HEK293 (cell line): ENCODE measurements at regions not wholly inside any gene's neighbourhood (a gene's known extent, or its start where the extent isn't known, plus 50 kb on each side); places are given as distances from the start of the nearest gene placed in this dataset.

ENCODE experiments used
- ZNF121 ChIP-seq: fragments of 450-650 bp; formaldehyde crosslinking; IDR thresholded peaks from 2 replicates; pipeline ENCODE4 v1.5.1; 2016; ENCODE audit warnings: missing biosample characterization, missing genetic modification characterization
- ZNF510 ChIP-seq: fragments of 450-650 bp; formaldehyde crosslinking; IDR thresholded peaks from 2 replicates; pipeline ENCODE4 v1.5.1; 2018; ENCODE audit warnings: mild to moderate bottlenecking, missing genetic modification characterization, missing biosample characterization; ENCODE audit not compliant: insufficient replicate concordance
- ZNF585B ChIP-seq: fragments of 450-650 bp; formaldehyde crosslinking; IDR thresholded peaks from 2 replicates; pipeline ENCODE4 v1.5.1; 2016; ENCODE audit warnings: missing biosample characterization, missing genetic modification characterization
- TF ChIP-seq, protein P1 (sequence below): fragments of 450-650 bp; formaldehyde crosslinking; IDR thresholded peaks from 2 replicates; pipeline ENCODE4 v1.5.1; 2016; ENCODE audit warnings: missing biosample characterization, missing genetic modification characterization
- TF ChIP-seq, protein P2 (sequence below): fragments of 450-650 bp; formaldehyde crosslinking; IDR thresholded peaks from 2 replicates; pipeline ENCODE4 v1.5.1; 2016; ENCODE audit warnings: missing biosample characterization, missing genetic modification characterization

DNA sequence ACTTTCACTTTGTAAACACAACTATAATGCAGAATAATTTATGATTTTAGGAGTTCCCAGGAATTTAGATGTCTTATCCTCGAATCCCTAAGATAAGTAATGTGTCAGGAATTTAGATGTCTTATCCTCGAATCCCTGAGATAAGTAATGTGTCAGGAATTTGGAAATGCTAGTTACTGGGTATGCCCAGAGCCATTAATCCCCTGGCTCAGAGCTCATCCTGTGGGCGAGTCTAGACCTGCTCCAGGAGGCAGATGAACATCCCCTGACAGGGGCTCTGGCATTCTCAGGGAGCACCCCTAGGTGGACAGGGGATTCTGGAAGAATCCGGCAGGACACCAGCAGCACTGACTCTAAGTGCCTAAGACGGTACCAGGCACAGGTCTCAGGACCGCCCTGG is 163.3 kb downstream of the ARRDC4 start:
- TF ChIP-seq, protein P1, sequence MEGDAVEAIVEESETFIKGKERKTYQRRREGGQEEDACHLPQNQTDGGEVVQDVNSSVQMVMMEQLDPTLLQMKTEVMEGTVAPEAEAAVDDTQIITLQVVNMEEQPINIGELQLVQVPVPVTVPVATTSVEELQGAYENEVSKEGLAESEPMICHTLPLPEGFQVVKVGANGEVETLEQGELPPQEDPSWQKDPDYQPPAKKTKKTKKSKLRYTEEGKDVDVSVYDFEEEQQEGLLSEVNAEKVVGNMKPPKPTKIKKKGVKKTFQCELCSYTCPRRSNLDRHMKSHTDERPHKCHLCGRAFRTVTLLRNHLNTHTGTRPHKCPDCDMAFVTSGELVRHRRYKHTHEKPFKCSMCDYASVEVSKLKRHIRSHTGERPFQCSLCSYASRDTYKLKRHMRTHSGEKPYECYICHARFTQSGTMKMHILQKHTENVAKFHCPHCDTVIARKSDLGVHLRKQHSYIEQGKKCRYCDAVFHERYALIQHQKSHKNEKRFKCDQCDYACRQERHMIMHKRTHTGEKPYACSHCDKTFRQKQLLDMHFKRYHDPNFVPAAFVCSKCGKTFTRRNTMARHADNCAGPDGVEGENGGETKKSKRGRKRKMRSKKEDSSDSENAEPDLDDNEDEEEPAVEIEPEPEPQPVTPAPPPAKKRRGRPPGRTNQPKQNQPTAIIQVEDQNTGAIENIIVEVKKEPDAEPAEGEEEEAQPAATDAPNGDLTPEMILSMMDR (tag by site-specific recombination) = no peak
- TF ChIP-seq ZNF585B (tag by site-specific recombination) (no peak), ZNF510 (no peak), ZNF121 (no peak)
- TF ChIP-seq, protein P2, sequence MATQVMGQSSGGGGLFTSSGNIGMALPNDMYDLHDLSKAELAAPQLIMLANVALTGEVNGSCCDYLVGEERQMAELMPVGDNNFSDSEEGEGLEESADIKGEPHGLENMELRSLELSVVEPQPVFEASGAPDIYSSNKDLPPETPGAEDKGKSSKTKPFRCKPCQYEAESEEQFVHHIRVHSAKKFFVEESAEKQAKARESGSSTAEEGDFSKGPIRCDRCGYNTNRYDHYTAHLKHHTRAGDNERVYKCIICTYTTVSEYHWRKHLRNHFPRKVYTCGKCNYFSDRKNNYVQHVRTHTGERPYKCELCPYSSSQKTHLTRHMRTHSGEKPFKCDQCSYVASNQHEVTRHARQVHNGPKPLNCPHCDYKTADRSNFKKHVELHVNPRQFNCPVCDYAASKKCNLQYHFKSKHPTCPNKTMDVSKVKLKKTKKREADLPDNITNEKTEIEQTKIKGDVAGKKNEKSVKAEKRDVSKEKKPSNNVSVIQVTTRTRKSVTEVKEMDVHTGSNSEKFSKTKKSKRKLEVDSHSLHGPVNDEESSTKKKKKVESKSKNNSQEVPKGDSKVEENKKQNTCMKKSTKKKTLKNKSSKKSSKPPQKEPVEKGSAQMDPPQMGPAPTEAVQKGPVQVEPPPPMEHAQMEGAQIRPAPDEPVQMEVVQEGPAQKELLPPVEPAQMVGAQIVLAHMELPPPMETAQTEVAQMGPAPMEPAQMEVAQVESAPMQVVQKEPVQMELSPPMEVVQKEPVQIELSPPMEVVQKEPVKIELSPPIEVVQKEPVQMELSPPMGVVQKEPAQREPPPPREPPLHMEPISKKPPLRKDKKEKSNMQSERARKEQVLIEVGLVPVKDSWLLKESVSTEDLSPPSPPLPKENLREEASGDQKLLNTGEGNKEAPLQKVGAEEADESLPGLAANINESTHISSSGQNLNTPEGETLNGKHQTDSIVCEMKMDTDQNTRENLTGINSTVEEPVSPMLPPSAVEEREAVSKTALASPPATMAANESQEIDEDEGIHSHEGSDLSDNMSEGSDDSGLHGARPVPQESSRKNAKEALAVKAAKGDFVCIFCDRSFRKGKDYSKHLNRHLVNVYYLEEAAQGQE (tag by site-specific recombination) = no peak
